Bone marrow (tissue), 2 donors: ENCODE measurements at regions not wholly inside any gene's neighbourhood (a gene's known extent, or its start where the extent isn't known, plus 50 kb on each side); places are given as distances from the start of the nearest gene placed in this dataset.

Source experiments
- DNase-seq, 2 donors: peaks; one replicate each; lab custom pipeline; 2025; lab: John Stamatoyannopoulos, UW

GRCh38 chr11:39294648-39295047 is 2164.8 kb downstream of the LRRC4C start:
- DNase-seq, result no peak

DNA sequence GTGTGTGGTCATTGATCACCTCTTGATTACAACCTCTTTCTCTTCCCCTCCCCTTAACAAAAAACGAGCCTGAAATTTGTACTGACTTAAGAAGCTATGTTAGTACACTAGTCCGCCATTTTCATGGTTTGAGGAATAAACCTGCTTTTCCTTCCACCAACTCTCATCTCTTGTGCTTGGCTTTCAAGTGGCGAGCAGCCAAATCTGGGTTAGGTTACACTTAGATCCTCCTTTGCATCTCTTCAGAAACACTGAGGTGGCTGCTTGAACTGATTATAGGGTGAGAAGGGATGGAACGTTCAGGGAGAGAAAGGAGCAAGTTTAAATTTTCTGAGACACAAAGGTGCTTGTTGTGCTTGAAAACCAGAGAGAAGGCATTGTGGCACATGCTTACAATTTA is 2171.4 kb downstream of the LRRC4C start:
- DNase-seq, result no peak

DNA sequence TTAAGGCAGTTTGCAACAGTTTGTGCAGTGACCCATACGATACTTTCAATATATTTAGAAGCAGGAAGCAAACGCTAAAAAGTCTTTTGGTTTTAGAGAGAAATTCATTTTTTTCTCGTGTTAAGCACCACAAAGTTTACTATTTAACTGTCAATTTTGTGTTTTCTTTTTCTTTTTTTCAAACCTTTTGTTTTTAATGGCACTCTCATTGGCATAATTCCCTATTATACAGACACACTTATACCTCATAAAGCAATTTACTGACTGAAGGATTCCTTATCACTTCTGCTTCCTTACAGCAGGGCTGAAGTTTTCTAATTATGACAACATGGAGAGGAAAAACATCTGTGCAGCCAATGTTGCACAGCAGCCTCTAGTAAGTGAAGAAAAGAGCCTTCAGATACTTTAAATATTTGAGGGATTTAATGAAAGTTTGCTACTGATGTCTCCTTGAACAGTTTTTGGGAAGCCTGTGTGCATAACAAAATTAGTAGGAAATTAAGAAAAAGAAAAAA is 2191.2 kb downstream of the LRRC4C start:
- DNase-seq, result no peak

GRCh38 chr11:39255648-39256047 is 2203.8 kb downstream of the LRRC4C start:
- no peak for DNase-seq

DNA sequence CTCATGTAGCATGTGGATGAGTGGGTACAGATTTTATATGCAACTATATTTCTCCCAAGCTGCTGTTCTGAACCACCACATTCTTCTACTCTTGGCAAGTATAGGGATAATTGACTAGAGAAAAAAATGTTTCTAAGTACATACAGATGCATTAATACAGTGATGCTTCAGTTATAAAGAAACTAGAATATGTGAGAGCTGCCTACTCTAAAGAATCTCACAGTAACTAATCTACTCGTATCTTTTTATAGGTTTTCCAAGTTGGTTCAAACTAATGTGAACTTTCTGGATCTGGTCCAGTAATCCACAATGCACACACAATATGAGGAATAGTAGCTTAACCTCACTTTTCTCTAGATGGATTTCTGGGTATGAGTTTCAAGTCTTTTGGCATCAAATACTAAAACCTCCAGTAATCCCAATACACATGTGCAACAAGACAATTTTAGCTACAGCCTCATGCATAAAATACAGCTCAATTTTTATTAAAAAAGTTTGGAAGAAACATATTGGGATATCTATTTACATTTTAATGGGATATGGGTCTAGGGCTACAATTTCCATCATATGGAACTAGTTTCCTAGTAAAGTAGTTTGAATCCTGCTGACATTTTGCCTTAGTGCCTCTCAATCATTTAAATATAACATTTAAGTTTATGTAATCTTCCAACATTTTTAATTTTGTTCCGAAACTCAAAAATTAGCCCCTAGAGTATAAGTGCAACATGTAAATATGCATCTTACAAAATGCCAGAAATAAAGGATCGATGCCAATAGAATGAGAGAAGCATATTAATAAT is 2209.7 kb downstream of the LRRC4C start:
- DNase-seq, result no peak

DNA sequence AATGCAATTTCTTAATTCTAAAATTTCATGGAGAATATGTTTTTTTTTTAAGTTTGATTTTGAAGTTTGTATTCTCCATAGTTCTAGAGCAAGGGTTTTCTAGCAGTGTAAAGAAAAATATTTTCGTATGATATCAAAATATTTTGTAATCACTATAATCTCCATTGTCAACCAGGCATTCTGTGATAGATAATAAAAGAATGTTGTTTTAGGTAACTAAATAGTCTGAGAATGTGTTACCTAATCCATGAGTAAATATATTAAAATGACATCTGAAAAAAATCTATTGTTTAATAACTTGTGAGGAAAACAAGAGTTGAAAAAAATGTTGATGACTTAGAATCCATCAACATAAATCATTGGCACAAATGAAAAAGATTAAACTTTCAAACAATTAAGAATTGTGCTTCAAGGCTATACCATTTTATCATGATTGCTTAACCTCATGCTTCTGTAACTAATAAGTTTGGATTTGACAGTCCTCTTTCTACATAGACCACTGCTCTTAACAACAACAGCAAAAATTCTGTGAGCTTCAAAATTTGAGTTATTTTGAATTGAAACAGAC is 2211.8 kb downstream of the LRRC4C start:
- no peak for DNase-seq

GRCh38 chr11:39239553-39239952 is 2219.9 kb downstream of the LRRC4C start:
- DNase-seq, result no peak

DNA sequence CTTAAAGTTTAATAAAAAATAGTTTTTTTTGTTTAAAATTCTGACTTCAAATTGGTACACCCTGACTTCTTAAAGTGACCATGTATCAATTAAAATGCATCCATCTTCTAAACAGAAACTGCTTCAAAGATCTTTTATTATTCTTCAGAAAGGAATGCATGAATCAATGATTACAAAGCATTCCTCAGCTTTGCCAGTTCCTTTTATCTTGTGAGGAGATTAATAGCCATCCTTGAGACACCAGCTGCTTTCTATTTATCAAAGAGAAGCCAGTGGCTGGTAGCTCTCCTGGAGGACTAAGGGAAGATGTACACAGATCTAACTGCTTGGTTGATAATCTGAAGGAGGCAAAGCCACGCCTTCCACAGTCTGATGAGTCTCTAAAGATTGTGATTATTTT is 2222.5 kb downstream of the LRRC4C start:
- no peak for DNase-seq

DNA sequence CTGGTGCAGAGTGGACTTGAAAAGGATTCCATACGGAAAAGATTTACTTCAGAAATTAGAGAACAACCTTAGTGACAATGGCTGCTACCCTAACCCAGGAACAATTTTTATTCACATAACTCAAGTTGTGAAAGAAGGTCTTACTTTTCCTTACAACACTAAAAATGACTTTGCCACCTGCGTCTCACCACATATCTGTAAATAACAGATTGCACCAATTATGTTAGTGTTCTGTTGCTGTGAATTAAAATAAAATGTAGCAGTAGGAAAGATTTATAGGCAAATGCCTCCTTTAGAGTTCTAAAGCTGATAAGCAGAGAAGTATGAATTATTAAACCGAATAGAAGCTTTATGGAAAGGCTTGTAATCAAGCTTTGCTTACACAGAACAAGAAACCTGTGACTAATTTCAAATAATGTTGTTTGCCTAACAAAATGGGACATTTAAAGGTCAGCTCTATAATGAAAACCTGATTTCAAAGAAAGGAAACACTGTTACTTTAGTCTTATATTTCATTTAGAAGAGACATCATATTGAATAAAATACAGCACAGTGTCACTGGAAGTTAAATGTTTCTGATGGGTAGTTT is 2237.8 kb downstream of the LRRC4C start:
- no peak for DNase-seq

- no peak for DNase-seq
Observed at GRCh38 chr11:39220501-39221230, 2238.8 kb downstream of the LRRC4C start.

DNA sequence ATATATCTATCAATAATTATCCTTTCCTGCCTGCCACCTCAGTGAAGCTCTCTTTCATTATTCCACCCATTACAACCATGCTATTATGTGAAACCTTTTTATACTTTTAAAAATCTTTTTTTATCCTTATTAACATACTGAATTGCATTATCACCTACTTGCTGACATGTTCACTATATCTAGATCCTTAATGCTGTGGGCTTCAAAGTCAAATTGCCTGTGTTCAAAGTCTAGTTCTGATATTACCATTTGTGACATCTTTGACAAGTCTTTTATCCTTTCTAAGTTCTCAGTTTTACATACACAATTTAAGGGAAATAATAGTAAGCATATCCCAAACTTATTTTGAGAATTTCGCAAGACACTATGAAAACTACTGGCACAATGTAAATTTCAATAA is 2239.4 kb downstream of the LRRC4C start:
- DNase-seq, result no peak

DNA sequence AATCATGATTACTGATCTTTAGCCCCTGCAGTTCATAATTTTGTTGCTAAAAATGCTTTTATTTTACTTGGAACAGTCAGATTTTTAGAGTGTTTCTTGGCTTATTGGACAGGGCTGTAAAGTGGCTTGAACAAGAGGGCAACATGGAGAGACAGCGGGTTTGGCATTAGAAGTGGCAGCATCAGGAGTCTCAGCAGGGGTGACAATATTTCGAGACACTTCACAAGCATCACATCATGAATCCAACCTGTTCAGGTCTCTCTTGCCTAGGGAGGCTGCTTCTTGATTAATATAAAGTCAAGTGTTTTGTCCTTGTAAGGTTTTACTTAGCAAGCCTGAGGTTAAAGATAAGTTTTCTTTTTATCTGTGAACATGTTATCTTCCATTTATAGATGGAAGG is 2249.5 kb downstream of the LRRC4C start:
- no peak for DNase-seq

DNA sequence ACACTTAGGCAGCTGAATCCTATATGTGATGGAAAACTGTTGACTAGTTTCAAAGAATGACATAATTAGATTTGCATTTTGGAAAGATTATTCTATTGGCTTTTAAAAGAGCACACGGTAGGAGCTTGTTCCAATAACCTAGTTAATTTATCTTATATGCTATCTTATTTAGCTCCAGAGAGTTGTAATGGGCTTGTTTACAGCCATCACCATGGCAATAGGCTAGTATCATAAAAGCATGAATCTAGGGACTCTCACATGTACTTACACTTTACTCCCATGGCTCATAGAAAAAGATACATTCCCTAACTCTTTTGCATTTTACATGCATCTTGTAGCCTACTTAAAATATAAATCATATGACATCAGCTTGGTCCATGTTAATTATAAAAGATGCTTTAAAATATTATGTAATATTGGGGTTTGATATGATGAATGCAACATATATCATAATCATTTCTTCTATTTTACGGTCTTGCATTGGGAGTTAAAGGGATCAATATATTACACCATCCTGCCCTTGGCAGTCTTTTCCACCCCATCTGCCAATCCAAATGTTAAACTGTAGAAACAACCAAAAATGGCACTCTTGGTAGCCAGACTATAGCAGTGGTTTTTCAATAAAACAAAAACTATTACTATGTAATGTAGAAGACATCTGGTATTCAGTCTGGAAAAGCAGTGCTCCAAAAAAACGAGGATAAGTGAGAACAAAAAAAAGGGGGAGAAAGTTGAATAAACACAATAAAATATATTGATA is 2254.0 kb downstream of the LRRC4C start:
- no peak for DNase-seq

- DNase-seq, result no peak
Observed at GRCh38 chr11:39192671-39193070, 2266.8 kb downstream of the LRRC4C start.

GRCh38 chr11:39190751-39191150 is 2268.7 kb downstream of the LRRC4C start:
- DNase-seq, result no peak

DNA sequence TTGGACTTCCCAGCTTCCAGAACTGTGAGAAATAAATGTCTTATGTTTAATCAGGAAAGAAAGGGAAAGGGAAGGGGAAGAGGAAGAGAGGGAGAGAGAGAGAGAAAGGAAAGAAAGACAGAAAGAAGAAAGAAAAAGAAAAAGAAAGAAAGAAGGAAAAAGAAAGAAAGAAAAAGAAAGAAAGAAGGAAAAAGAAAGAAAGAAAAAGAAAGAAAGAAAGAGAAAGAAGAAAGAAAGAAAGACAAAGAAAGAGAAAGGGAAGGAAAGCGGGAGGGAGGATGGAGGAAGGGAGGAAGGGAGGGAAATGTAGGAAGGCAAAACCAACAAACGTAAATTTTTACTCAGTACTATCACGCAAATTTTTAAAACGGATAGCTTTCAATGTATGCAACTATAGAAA is 2281.8 kb downstream of the LRRC4C start:
- DNase-seq, result no peak

DNA sequence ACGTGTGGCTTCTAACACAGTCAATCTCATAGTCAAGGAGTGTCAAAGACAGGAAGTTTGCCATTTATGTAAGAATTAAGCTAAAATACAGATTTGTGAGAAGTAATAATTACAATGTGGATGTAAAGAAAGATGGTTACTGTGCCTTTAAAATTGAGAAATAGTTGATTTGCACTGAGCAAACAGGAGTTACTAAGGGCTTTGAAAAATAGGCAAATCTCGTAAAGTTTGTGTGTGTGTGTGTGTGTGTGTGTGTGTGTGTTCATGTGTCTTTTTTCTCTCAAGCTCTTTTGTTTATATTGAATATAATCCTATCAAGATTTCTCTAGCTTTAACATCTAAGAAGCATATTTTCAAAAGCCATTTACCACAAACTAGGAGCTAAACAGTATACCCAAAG is 2284.5 kb downstream of the LRRC4C start:
- no peak for DNase-seq

- DNase-seq, result no peak
Observed at GRCh38 chr11:39174196-39174595, 2285.3 kb downstream of the LRRC4C start.

DNA sequence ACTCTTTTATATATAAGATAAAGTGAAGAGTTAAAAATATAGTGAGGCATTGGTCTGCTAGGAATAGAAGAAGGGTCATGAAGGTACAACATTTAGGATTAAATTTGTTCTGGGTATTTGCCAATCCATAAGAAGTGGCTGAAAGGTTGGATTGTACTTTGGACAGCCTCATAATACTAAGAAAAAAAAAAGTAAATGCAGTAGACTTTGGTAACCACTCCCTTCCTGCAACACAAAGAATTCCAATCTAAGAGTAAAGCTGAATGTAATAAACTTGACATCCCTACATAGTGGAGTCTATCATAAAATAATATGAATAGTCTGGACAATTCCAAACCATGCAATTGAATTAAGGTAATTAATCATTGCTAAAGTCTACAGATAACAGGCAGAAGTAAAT is 2294.4 kb downstream of the LRRC4C start:
- DNase-seq, result no peak

DNA sequence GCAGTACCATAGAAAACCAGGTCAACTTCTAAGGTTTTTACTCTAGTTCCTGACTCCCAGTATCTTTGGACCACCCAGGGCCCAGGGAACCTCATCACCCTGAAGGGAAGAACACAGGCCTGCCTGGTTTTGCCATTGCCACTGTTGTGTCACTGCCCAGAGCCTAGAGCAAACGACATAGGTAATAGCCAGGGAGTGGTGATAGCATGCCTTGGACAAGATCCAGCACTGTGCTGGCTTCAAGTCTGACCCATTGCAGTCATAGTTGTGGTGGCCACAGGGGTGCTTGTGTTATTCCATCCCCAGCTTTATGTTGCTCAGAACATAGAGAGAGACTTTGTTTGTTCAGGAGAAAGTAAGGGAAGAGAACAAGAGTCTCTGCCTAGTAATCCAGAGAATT is 2310.2 kb downstream of the LRRC4C start:
- DNase-seq, result no peak

DNA sequence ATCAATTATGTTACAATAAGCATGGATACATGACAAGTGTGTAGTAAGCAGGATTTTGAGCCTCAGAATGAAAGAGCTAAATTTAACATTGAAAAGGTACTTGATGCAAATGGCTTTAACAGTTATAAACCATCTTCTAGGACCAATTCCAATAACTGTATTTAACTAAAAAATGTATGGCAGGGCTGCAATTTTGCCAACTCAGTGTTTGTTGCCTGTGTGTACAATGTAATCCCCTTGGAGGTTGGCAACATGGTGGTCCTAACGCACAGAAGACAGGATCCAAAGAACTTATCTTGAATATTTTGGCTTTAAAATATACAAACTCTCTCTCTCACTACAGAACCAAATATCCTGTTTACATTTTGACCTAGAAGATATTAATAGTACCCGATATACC is 2314.1 kb downstream of the LRRC4C start:
- no peak for DNase-seq
